Thoracic aorta (tissue), 2 donors: ENCODE measurements at regions not wholly inside any gene's neighbourhood (a gene's known extent, or its start where the extent isn't known, plus 50 kb on each side); places are given as distances from the start of the nearest gene placed in this dataset.

Experiments used
- ATAC-seq: fragments of 150-250 bp; one replicate; pipeline ENCODE4 v1.8.0; 2017; ENCODE audit warnings: low read depth; ENCODE audit not compliant: insufficient number of reproducible peaks, low FRiP score
- DNase-seq: peaks from one replicate; pipeline ENCODE4 v3.0.0-alpha.2; 2020; ENCODE audit warnings: low spot score
- H3K27ac ChIP-seq, 2 donors: fragments of 200-600 bp; sonication (generic); 1 replicate in 1 of 2; 2 replicates in 1 of 2; pipeline ENCODE4 v1.5.1; 2016; ENCODE audit warnings: mild to moderate bottlenecking in 2 of 2, moderate library complexity in 2 of 2
- H3K27me3 ChIP-seq: fragments of 200-600 bp; sonication (generic); replicated peaks from 2 replicates; pipeline ENCODE4 v1.6.0; 2016; ENCODE audit warnings: mild to moderate bottlenecking; ENCODE audit not compliant: insufficient read depth
- H3K36me3 ChIP-seq: fragments of 200-600 bp; sonication (generic); one replicate; pipeline ENCODE4 v1.5.1; 2016
- H3K4me1 ChIP-seq, 2 donors: fragments of 200-600 bp; sonication (generic); 1 replicate in 1 of 2; 2 replicates in 1 of 2; pipeline versions ENCODE4 v1.5.1 to v1.6.0; 2016; ENCODE audit warnings: low read depth in 2 of 2, mild to moderate bottlenecking in 1 of 2; ENCODE audit not compliant: control insufficient read depth in 1 of 2
- H3K4me3 ChIP-seq: fragments of 200-600 bp; sonication (generic); 2 replicates; pipeline ENCODE4 v1.5.1; 2016; ENCODE audit warnings: mild to moderate bottlenecking
- H3K9me3 ChIP-seq: fragments of 200-600 bp; sonication (generic); 2 replicates; pipeline ENCODE4 v1.5.1; 2016
- TF ChIP-seq, protein P1 (sequence below): fragments of 200-600 bp; sonication (generic); IDR thresholded peaks from one replicate; pipeline ENCODE4 v1.5.1; 2019; ENCODE audit warnings: antibody characterized with exemption

- H3K4me1 ChIP-seq = no peaks in the 10 kb centered on the region
- DNase-seq = no peak
- TF ChIP-seq, protein P1, sequence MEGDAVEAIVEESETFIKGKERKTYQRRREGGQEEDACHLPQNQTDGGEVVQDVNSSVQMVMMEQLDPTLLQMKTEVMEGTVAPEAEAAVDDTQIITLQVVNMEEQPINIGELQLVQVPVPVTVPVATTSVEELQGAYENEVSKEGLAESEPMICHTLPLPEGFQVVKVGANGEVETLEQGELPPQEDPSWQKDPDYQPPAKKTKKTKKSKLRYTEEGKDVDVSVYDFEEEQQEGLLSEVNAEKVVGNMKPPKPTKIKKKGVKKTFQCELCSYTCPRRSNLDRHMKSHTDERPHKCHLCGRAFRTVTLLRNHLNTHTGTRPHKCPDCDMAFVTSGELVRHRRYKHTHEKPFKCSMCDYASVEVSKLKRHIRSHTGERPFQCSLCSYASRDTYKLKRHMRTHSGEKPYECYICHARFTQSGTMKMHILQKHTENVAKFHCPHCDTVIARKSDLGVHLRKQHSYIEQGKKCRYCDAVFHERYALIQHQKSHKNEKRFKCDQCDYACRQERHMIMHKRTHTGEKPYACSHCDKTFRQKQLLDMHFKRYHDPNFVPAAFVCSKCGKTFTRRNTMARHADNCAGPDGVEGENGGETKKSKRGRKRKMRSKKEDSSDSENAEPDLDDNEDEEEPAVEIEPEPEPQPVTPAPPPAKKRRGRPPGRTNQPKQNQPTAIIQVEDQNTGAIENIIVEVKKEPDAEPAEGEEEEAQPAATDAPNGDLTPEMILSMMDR = no peak
- H3K27ac ChIP-seq = no peak overlapping the region
- H3K27me3 ChIP-seq = no peaks in the 10 kb centered on the region
- no peak overlapping the region for H3K4me3 ChIP-seq
- no peaks in the 10 kb centered on the region for H3K9me3 ChIP-seq
- ATAC-seq = no peak
- H3K36me3 ChIP-seq = no peaks in the 10 kb centered on the region
Observed at GRCh38 chr7:34596887-34597286, 61.1 kb upstream of the NPSR1 start.

GRCh38 chr7:34603711-34604444, 54.1 kb upstream of the NPSR1 start:
- Histone ChIP-seq H3K4me3 (no peak overlapping the region), H3K27me3 (no peaks in the 10 kb centered on the region), H3K9me3 (no peaks in the 10 kb centered on the region), H3K4me1 (no peaks in the 10 kb centered on the region), H3K36me3 (no peaks in the 10 kb centered on the region), H3K27ac (no peak overlapping the region)
- TF ChIP-seq, protein P1 = no peak
- no peak for ATAC-seq
- DNase-seq = no peak
